ENCODE measurements at regions not wholly inside any gene's neighbourhood (a gene's known extent, or its start where the extent isn't known, plus 50 kb on each side); places are given as distances from the start of the nearest gene placed in this dataset.
A peak's percentile ranks its signal among the peaks of the same experiment; 100 is the strongest.

DNA sequence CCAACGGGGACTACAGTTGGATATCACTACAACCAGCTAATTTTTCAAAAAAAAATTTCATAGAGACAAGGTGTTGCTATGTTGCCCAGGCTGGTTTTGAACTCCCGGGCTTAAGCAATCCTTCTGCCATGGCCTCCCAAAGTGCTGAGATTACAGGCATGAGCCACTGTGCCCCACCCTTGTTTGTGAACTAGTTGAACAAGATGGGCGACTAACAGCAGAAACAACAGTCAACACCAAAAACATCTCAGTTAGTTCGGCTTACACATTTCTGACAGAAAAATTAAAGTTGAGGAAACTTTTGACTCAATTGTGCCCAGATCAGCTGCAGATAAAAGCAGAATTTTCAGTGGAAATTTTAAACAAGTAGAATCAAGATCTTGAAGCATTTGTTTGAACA lies 470.1 kb downstream of the TLE4 start:
- TF ChIP-seq EP300 (IDR thresholded peaks at IDR 0.05) = no peak
- TF ChIP-seq, protein P1, sequence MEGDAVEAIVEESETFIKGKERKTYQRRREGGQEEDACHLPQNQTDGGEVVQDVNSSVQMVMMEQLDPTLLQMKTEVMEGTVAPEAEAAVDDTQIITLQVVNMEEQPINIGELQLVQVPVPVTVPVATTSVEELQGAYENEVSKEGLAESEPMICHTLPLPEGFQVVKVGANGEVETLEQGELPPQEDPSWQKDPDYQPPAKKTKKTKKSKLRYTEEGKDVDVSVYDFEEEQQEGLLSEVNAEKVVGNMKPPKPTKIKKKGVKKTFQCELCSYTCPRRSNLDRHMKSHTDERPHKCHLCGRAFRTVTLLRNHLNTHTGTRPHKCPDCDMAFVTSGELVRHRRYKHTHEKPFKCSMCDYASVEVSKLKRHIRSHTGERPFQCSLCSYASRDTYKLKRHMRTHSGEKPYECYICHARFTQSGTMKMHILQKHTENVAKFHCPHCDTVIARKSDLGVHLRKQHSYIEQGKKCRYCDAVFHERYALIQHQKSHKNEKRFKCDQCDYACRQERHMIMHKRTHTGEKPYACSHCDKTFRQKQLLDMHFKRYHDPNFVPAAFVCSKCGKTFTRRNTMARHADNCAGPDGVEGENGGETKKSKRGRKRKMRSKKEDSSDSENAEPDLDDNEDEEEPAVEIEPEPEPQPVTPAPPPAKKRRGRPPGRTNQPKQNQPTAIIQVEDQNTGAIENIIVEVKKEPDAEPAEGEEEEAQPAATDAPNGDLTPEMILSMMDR (IDR thresholded peaks at IDR 0.05) = no peak
- TF ChIP-seq POLR2A (IDR thresholded peaks at IDR 0.05) = no peak
- no peak for TF ChIP-seq POLR2AphosphoS5 (IDR thresholded peaks at IDR 0.05)
- no peak for DNase-seq
- H3K4me3 ChIP-seq = no peak overlapping the region
- no peak overlapping the region for H3K27ac ChIP-seq
- H3K27me3 ChIP-seq = no peaks in the 10 kb centered on the region
- H3K4me1 ChIP-seq = no peaks in the 10 kb centered on the region
- 88 to 94% methylated on average over 4 of the region's 4 CpGs for WGBS, 2 donors
- no peaks in the 10 kb centered on the region for H3K9me3 ChIP-seq
- H3K36me3 ChIP-seq = no peaks in the 10 kb centered on the region
- ATAC-seq (ENCODE audit: low FRiP score in 2 of 2) = no peak

DNA sequence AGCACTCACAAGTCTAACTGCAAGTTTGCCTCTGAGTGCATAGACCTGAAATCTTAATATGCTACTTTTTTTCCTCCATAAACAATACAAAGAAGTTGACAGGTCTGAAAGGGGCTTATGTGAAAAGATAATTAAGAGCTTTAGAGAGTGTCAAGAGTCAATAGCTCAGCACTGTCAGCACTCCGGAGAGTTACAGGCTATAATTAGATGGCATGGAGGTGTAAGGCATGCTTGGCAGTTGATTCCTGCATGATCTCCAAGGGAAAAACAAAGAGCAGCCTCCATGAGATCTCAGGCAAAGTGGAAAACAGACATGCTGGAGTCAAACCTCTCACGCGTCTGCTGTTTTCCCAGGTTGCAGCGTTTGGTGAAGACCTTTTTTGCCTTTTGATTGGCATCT lies 468.7 kb downstream of the TLE4 start:
- Histone ChIP-seq H3K9me3 (no peaks in the 10 kb centered on the region), H3K36me3 (no peaks in the 10 kb centered on the region), H3K4me1 (no peaks in the 10 kb centered on the region), H3K27me3 (no peaks in the 10 kb centered on the region), H3K27ac (no peak overlapping the region), H3K4me3 (no peak overlapping the region)
- ATAC-seq (ENCODE audit: low FRiP score in 2 of 2) (no peak), DNase-seq (no peak)
- 79 to 88% methylated on average over 4 of the region's 4 CpGs for WGBS, 2 donors
- TF ChIP-seq POLR2A (IDR thresholded peaks at IDR 0.05) (no peak), POLR2AphosphoS5 (IDR thresholded peaks at IDR 0.05) (no peak), EP300 (IDR thresholded peaks at IDR 0.05) (no peak)
- TF ChIP-seq, protein P1 (IDR thresholded peaks at IDR 0.05) = no peak

DNA sequence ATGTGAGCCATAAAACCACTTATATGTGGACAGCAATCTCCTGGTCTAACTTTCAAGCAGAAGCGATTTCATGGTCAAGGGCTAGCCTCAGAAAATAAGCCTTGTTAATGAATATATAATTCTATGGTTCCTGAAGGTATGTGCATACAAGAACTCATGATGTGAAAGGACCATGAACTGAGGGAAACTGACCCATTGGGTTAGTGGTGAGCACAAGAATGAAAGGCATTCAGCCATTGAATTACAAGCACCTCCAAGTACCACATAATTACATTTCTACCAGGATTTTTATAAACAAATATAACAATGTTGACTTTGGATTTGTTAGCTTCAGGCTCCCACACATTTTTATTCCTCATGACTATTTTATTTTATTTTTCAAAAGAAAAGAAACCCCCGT lies 459.0 kb downstream of the TLE4 start:
- DNase-seq = no peak

DNA sequence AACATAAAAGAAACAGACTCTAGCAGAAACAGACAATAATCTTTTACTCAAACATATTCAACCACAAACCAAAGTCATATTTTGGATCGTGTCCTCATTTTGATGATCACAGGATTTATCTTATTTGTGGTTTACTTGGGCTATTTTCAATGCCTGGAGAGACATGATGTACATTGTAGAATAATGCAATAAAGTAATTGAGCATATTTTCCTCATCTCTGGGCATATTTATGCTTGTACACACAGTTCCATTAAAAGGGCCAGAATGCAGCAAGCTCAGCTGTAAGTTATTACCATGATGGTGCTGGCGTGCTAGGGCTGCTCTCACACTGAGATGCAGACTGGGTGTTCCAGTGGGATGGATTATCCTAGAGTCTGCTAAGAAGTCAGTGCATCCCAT lies 456.7 kb downstream of the TLE4 start:
- no peak for TF ChIP-seq EP300 (IDR thresholded peaks at IDR 0.05)
- no peak for TF ChIP-seq POLR2A (IDR thresholded peaks at IDR 0.05)
- TF ChIP-seq POLR2AphosphoS5 (IDR thresholded peaks at IDR 0.05) = no peak
- TF ChIP-seq, protein P1 (IDR thresholded peaks at IDR 0.05) = no peak
- no peaks in the 10 kb centered on the region for H3K4me1 ChIP-seq
- H3K36me3 ChIP-seq = no peaks in the 10 kb centered on the region
- no peak overlapping the region for H3K27ac ChIP-seq
- no peaks in the 10 kb centered on the region for H3K27me3 ChIP-seq
- WGBS, 2 donors = 64 to 85% methylated on average over 2 of the region's 2 CpGs
- H3K9me3 ChIP-seq = peaks cover 0 to 12% (median 0%) of the 10 kb centered on the region in 4 donors
- H3K4me3 ChIP-seq = no peak overlapping the region
- ATAC-seq (ENCODE audit: low FRiP score in 2 of 2) (peak in 1 of 2 donors; percentile 43), DNase-seq (no peak)

More for the DNA sequence above, 459.0 kb downstream of the TLE4 start:
- ATAC-seq (ENCODE audit: low FRiP score in 2 of 2) = no peak
- H3K27ac ChIP-seq = no peak overlapping the region
- peaks cover 0 to 12% (median 0%) of the 10 kb centered on the region in 4 donors for H3K9me3 ChIP-seq
- H3K27me3 ChIP-seq = no peaks in the 10 kb centered on the region
- H3K4me3 ChIP-seq = no peak overlapping the region
- WGBS, 2 donors = 73 to 80% methylated on average over 2 of the region's 2 CpGs
- H3K4me1 ChIP-seq = no peaks in the 10 kb centered on the region
- TF ChIP-seq, protein P1 (IDR thresholded peaks at IDR 0.05) = no peak
- TF ChIP-seq POLR2AphosphoS5 (IDR thresholded peaks at IDR 0.05) (no peak), EP300 (IDR thresholded peaks at IDR 0.05) (no peak), POLR2A (IDR thresholded peaks at IDR 0.05) (no peak)
- no peaks in the 10 kb centered on the region for H3K36me3 ChIP-seq

DNA sequence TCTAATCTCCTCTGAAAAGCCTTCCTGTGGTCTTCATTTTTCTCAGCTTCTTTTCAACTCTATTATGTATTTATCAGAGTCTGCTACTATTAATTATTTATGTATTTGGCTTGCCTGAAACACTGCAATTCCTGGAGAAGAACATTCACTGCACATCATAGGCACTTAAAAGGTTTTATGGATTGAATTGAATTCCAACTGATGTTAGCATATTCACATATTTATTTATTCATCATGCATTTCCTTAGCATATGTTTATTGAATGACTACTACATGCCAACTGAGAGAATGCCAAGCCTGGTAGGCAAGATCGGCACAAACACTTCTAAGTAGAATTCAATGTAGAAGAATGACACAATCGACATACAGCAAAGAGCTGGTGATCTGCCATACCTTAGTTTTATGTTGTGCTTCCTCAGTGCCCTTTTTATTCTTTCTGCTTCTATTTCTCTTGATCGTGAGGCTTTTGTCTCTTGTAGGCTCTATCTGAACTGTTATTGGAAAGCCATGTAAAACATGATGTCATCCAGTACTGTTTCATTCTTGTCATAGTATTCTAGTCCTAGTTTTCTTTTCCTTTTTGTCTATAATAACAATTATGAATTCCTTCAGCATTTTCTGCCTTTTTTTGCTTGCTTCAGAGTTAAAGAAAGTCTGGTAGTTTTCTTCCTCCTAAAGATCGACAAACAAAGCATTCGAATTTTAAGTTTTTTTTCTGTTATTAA lies 454.2 kb downstream of the TLE4 start:
- no peak for DNase-seq
- Histone ChIP-seq H3K27me3 (no peaks in the 10 kb centered on the region), H3K4me1 (no peaks in the 10 kb centered on the region)

More for the DNA sequence above, 454.2 kb downstream of the TLE4 start:
- no peaks in the 10 kb centered on the region for H3K36me3 ChIP-seq
- no peaks in the 10 kb centered on the region for H3K9me3 ChIP-seq
- H3K4me3 ChIP-seq = no peak overlapping the region
- TF ChIP-seq EP300 (IDR thresholded peaks at IDR 0.05) (no peak), POLR2A (IDR thresholded peaks at IDR 0.05) (no peak), POLR2AphosphoS5 (IDR thresholded peaks at IDR 0.05) (no peak)
- TF ChIP-seq, protein P1 (IDR thresholded peaks at IDR 0.05) = no peak
- WGBS, 2 donors = 87 to 88% methylated on average over 5 of the region's 5 CpGs
- ATAC-seq (ENCODE audit: low FRiP score in 2 of 2) = no peak
- H3K27ac ChIP-seq = no peak overlapping the region

Measured in upper lobe of left lung (tissue), 6 donors.